C4-2B (cell line): ENCODE measurements at regions not wholly inside any gene's neighbourhood (a gene's known extent, or its start where the extent isn't known, plus 50 kb on each side); places are given as distances from the start of the nearest gene placed in this dataset.

Experiments used
- H3K27ac ChIP-seq: fragments of 450-650 bp; 2 replicates; pipeline ENCODE4 v1.5.1; 2017
- CTCF ChIP-seq: fragments of 450-650 bp; conservative IDR thresholded peaks from 2 replicates; pipeline ENCODE4 v1.5.1; 2017; ENCODE audit warnings: mild to moderate bottlenecking
- ZFX ChIP-seq: fragments of 450-650 bp; IDR thresholded peaks from 2 replicates; pipeline ENCODE4 v1.6.1; 2017

- H3K27ac ChIP-seq, result no peak overlapping the region
- TF ChIP-seq ZFX (no peak), CTCF (no peak)
Observed at GRCh38 chr9:116039312-116039711, 114.3 kb upstream of the PAPPA start.

GRCh38 chr9:116039893-116040292 lies 113.7 kb upstream of the PAPPA start:
- H3K27ac ChIP-seq, result no peak overlapping the region

GRCh38 chr9:116042321-116042720 lies 111.3 kb upstream of the PAPPA start:
- no peak overlapping the region for H3K27ac ChIP-seq
- no peak for TF ChIP-seq ZFX
- TF ChIP-seq CTCF, result no peak

More at GRCh38 chr9:116039893-116040292, 113.7 kb upstream of the PAPPA start:
- TF ChIP-seq ZFX (no peak), CTCF (no peak)

GRCh38 chr9:116045083-116045482 lies 108.5 kb upstream of the PAPPA start:
- H3K27ac ChIP-seq, result no peak overlapping the region
- no peak for TF ChIP-seq ZFX
- no peak for TF ChIP-seq CTCF

- no peak for TF ChIP-seq CTCF
- no peak for TF ChIP-seq ZFX
- H3K27ac ChIP-seq, result no peak overlapping the region
Observed at GRCh38 chr9:116048081-116048480, 105.5 kb upstream of the PAPPA start.

GRCh38 chr9:116049456-116049855 lies 104.1 kb upstream of the PAPPA start:
- TF ChIP-seq ZFX, result no peak
- no peak overlapping the region for H3K27ac ChIP-seq

GRCh38 chr9:116051528-116051927 lies 102.1 kb upstream of the PAPPA start:
- H3K27ac ChIP-seq, result no peak overlapping the region
- TF ChIP-seq CTCF, result no peak
- no peak for TF ChIP-seq ZFX

GRCh38 chr9:116055536-116055935 lies 98.1 kb upstream of the PAPPA start:
- TF ChIP-seq CTCF (no peak), ZFX (no peak)

More at GRCh38 chr9:116055536-116055935, 98.1 kb upstream of the PAPPA start:
- no peak overlapping the region for H3K27ac ChIP-seq
